NCI-H1092 treated with DMSO at 0.1 percent for 48 hours (cell line): ENCODE measurements at regions not wholly inside any gene's neighbourhood (a gene's known extent, or its start where the extent isn't known, plus 50 kb on each side); places are given as distances from the start of the nearest gene placed in this dataset.

ENCODE experiments used
- DNase-seq: peaks from one replicate; lab custom pipeline; 2025; lab: John Stamatoyannopoulos, UW

DNA sequence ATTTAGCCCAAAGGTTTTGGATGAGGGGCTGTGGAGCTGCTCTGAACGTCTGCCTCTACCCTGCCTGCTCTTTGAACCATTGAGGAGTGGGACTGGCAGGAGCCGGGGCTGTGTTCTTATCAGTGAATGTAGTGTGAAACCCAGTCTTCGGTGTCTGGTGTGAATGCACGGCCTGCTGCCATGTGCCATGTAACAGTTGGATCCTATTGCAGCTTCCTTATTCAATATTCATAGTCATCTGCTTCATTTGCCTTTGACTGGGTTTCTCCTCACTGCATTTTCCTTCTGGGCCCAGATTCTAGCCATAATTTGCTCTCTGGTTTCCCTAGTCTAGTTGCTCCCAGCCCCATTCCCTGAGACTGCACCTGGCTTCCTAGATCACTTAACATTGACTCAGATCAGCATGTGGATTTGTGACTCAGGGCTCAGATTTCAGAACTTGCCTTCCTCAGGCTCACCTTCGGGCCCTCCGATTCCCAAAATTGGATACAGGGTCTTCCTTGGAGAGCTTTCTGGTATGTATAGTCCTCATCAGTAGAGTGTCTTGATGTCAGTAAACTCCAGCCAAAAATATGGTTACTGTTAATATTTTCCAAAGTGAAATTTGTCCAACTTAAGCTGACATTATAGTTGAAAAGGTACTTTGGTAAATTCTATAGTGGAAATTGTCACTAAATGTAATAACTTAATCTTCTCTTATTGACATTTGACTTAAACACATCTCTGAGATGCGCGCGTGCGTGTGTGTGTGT, 94.0 kb upstream of the DDIT4L start:
- DNase-seq = no peak

GRCh38 chr4:100280807-100281206, 90.5 kb upstream of the DDIT4L start:
- no peak for DNase-seq

GRCh38 chr4:100278567-100278966, 88.3 kb upstream of the DDIT4L start:
- DNase-seq = no peak

DNA sequence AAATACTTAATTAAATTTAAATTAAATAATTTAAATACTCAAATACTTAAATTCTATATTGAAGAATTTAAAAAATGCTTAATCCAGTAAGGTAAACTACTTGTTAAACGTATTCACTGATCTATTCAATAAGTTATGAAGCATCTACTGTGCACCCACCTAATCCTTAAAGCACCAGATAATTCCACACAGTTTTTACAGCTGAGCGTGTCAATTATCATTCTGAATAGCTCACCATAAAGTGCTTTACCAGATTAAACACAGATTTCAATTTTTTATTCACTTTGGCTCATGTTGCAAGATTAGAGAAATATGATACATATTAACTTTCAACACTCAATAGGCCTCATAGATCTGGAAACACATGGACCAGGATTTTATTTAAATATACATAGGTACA, 79.2 kb upstream of the DDIT4L start:
- DNase-seq = no peak

DNA sequence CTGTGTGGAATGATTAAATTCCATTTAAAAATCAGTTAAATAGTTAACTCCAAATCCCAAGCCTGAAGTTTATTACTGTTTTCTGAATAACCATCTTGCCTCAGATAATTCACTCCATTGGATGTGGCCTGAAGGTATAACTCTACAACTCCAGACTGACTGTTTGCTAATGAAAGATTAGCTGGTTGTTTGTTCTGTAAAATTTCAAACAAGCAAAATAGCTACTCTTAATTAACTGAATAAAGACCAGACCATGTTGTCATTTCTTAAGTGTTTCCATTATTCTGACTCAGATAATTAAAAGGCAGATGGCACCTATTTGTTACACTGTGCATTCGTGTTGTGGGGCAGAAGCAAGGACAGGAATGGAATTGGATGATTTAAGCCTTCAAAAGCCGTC, 78.5 kb upstream of the DDIT4L start:
- no peak for DNase-seq

- DNase-seq = no peak
These were observed 71.1 kb upstream of the DDIT4L start for GRCh38 chr4:100261346-100261745.

DNA sequence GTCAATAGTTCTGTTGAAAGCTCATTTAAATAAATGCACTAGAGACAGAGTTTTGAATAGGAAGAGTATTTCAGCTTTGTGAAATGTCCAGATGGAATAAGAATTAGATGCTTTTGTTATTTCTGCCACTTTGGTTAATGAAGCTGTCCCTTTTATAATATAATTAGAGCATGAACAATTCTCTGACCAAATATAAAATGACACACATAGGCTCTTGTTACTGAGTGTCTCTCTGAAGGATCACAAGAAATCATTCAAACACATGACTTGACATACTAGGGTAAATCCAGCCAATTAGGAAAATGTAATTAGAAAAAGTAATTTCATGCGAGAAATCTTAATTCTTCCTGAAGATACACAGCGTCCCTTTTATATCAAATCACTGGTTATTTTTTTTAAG, 68.4 kb upstream of the DDIT4L start:
- no peak for DNase-seq

- DNase-seq = no peak
These were observed 67.3 kb upstream of the DDIT4L start for GRCh38 chr4:100257567-100257966.

GRCh38 chr4:100254237-100254636, 64.0 kb upstream of the DDIT4L start:
- no peak for DNase-seq

GRCh38 chr4:100248476-100248875, 58.2 kb upstream of the DDIT4L start:
- no peak for DNase-seq

DNA sequence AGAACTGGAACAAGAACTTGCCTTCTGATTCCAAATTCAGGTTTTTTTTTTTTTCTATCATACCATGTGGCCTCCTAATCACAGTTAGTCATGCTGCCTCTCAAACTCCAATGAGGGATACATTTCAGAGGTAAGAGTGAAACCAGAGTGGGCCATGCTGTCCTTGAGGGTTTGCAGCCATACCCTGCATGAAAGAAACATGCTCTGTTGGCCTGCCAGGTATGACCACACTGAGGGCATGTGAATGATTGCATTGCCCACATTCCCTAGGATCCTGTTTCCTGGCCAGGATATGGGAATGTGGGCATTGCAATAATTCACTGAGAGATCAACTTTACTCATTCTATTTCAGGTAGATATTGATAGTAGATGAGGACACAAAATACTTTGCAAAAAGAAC, 56.4 kb upstream of the DDIT4L start:
- DNase-seq = no peak

DNA sequence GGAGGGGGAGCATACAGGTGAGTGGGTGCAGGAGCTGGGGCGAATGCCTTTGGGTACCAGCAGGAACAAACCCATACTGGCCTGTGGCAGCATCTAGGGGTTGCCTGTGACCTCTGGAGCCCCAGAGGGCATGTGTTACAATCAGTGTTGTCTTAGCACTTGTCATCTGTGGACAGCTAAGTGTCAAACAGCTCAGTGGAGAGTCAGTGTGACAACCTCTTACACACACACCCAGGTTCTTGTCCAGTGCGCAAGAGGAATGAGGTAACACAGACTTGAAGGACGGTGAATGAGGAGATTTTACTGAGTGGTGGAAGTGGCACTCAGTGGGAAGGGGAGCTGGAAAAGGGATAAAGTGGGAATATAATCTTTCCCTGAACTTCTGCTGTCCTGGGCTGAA, 54.1 kb upstream of the DDIT4L start:
- no peak for DNase-seq
